Lung (tissue), 11 donors: ENCODE measurements at regions not wholly inside any gene's neighbourhood (a gene's known extent, or its start where the extent isn't known, plus 50 kb on each side); places are given as distances from the start of the nearest gene placed in this dataset.
"Not testable (repeated sequence)": the region's sequence is repeated elsewhere in the genome, so short reads cannot be mapped to it uniquely, and the experiment has no call there.

Experiments
- ATAC-seq: fragments of 200-7000 bp; cut with Tn5 transposase; one replicate; pipeline ENCODE4 v1.9.1; 2020; ENCODE audit warnings: moderate number of reproducible peaks; ENCODE audit not compliant: insufficient read depth, low FRiP score
- DNase-seq, 3 donors: peaks; one replicate each; pipeline ENCODE4 v3.0.0-alpha.2; 2013 to 2017
- H3K27ac ChIP-seq, 2 donors: one replicate each; pipeline ENCODE4 v1.5.1; 2013; ENCODE audit warnings: mild to moderate bottlenecking in 2 of 2, moderate library complexity in 2 of 2, control low read depth in 1 of 2, inconsistent platforms in 1 of 2, low read depth in 1 of 2, low read length in 1 of 2
- H3K27me3 ChIP-seq, 3 donors: one replicate each; pipeline ENCODE4 v1.5.1; 2013; ENCODE audit warnings: low read length in 2 of 3; ENCODE audit not compliant: control insufficient read depth in 3 of 3, insufficient read depth in 3 of 3
- H3K36me3 ChIP-seq, 4 donors: one replicate each; pipeline ENCODE4 v1.5.1; 2013; ENCODE audit warnings: low read length in 4 of 4, mild to moderate bottlenecking in 1 of 4, moderate library complexity in 1 of 4; ENCODE audit not compliant: control insufficient read depth in 4 of 4, insufficient read depth in 4 of 4
- H3K4me1 ChIP-seq, 5 donors: one replicate each; pipeline ENCODE4 v1.5.1; 2013; ENCODE audit warnings: low read length in 5 of 5, mild to moderate bottlenecking in 2 of 5, moderate library complexity in 1 of 5; ENCODE audit not compliant: control insufficient read depth in 5 of 5, insufficient read depth in 5 of 5
- H3K4me3 ChIP-seq: one replicate; pipeline ENCODE4 v1.5.1; 2013; ENCODE audit warnings: mild to moderate bottlenecking, control low read depth, moderate library complexity
- H3K9ac ChIP-seq, 2 donors: one replicate each; pipeline ENCODE4 v1.5.1; 2013; ENCODE audit warnings: low read length in 2 of 2, control low read depth in 1 of 2; ENCODE audit not compliant: insufficient read depth in 1 of 2
- H3K9me3 ChIP-seq, 4 donors: one replicate each; pipeline ENCODE4 v1.5.1; 2013; ENCODE audit warnings: low read length in 3 of 4, mild to moderate bottlenecking in 1 of 4, moderate library complexity in 1 of 4; ENCODE audit not compliant: control insufficient read depth in 4 of 4, insufficient read depth in 3 of 4
- WGBS, 2 donors: extraction: QIAGEN DNeasy Blood & Tissue Kit; methylation state at CpG; one replicate each; pipeline ENCODE4 v1.1.7; 2013; 5-methylcytosine and 5-hydroxymethylcytosine counted together
- TF ChIP-seq, protein P1 (sequence below): IDR thresholded peaks from 2 replicates; pipeline ENCODE4 v1.5.1; 2012; ENCODE audit warnings: mild to moderate bottlenecking; ENCODE audit errors: control extremely low read depth, extremely low read depth
- donor health status: control.
- donor health status: control.
- donor health status: Bipolar disorder and iron deficiency.
- donor health status: healthy.
- donor health status: DM: yes; HTN: yes; CAD: no.

DNA sequence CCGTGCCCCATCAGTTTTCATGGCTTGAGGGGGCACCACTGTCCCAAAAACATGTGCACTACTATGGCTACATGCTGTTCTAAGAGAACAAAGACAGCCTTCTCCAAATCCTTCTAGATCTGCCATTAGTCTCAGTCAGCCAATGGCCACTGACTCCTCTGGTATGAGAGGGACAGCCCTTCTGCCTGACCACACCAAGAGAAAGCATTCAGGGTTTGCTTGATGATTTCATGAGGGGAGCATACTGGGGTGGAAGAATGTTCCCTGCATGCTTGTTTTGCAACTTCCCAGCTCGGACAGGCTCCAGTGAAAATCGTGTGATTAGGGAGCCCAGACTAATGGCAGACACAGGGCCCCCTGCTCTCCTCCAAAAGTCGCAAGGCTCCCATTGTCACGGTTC lies 199.6 kb upstream of the ALG10B start:
- peaks cover 0 to 21% (median 4%) of the 10 kb centered on the region in 4 donors for H3K9me3 ChIP-seq
- WGBS, 2 donors, result 55 to 68% methylated on average over 5 of the region's 5 CpGs

DNA sequence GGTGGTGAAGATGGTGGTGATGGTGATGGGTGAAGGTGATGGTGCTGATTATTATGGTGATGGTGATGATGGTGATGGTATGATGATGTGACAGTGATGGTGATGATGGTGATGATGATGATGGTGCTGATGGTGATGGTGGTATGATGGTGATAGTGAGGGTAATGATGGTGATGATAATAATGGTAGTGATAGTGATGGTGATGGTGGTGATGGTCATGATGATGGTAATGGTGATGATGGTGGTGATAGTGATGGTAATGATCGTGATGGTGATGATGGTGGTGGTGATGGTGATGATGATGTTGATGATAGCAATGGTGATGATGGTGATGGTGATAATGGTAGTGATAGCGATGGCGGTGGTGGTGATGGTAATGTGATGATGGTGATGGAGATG lies 197.9 kb upstream of the ALG10B start:
- WGBS, 2 donors, result 90 to 98% methylated on average over 3 of the region's 3 CpGs
- Histone ChIP-seq H3K36me3 (no peaks in the 10 kb centered on the region), H3K27ac (no peak overlapping the region), H3K9ac (no peak overlapping the region), H3K4me3 (no peak overlapping the region), H3K4me1 (no peaks in the 10 kb centered on the region), H3K9me3 (peaks cover 0 to 23% (median 4%) of the 10 kb centered on the region in 4 donors), H3K27me3 (no peaks in the 10 kb centered on the region)
- ATAC-seq (no peak), DNase-seq (no peak)
- TF ChIP-seq, protein P1, sequence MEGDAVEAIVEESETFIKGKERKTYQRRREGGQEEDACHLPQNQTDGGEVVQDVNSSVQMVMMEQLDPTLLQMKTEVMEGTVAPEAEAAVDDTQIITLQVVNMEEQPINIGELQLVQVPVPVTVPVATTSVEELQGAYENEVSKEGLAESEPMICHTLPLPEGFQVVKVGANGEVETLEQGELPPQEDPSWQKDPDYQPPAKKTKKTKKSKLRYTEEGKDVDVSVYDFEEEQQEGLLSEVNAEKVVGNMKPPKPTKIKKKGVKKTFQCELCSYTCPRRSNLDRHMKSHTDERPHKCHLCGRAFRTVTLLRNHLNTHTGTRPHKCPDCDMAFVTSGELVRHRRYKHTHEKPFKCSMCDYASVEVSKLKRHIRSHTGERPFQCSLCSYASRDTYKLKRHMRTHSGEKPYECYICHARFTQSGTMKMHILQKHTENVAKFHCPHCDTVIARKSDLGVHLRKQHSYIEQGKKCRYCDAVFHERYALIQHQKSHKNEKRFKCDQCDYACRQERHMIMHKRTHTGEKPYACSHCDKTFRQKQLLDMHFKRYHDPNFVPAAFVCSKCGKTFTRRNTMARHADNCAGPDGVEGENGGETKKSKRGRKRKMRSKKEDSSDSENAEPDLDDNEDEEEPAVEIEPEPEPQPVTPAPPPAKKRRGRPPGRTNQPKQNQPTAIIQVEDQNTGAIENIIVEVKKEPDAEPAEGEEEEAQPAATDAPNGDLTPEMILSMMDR, result no peak

More for the DNA sequence above, 199.6 kb upstream of the ALG10B start:
- H3K27ac ChIP-seq, result no peak overlapping the region
- no peaks in the 10 kb centered on the region for H3K36me3 ChIP-seq
- H3K9ac ChIP-seq, result no peak overlapping the region
- TF ChIP-seq, protein P1, result no peak
- H3K4me3 ChIP-seq, result no peak overlapping the region
- DNase-seq (no peak), ATAC-seq (no peak)
- H3K4me1 ChIP-seq, result no peaks in the 10 kb centered on the region
- H3K27me3 ChIP-seq, result no peaks in the 10 kb centered on the region

DNA sequence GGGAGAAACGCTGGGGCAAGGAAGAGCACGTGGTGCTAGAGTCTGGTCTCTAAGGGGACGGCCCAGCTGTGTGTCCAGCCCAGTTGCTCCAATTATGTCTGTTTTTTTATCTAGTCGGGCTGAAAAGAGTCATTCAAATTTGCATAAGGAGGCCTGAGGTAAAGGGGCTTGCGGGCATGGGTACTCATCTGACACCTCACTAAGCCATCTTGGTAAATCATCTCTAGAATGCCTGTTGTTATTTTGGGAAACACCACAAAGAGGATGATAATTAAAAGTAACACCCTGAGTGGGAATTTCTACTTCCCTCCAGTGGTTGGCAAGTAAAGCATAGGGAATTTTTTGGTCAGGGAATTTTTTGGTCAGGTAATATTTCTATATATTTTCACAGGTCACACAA lies 196.1 kb upstream of the ALG10B start:
- no peaks in the 10 kb centered on the region for H3K27me3 ChIP-seq
- H3K4me1 ChIP-seq, result no peaks in the 10 kb centered on the region
- 75 to 81% methylated on average over 5 of the region's 5 CpGs for WGBS, 2 donors
- ATAC-seq, result no peak
- H3K9me3 ChIP-seq, result peaks cover 0 to 30% (median 4%) of the 10 kb centered on the region in 4 donors
- H3K9ac ChIP-seq, result no peak overlapping the region
- no peak for DNase-seq
- TF ChIP-seq, protein P1, result no peak
- no peak overlapping the region for H3K4me3 ChIP-seq
- H3K36me3 ChIP-seq, result no peaks in the 10 kb centered on the region
- H3K27ac ChIP-seq, result no peak overlapping the region

DNA sequence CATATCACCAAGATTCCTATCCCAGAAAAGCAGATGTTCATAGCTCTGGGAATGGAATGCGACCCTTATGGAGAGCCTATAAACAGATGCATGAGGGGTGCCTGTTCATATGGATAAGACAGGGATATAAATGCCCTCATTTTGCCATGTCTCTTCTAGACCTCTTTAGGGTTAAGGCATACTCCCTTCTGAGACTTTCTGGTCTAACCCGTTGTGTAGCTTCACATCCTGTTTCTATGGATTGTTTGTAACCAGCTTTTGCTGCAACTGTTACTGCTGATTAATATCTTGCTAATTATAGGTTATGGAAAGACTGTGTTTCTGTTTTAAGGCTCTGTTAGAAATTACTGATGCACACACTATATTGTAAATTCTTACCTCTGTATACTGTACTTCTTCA lies 193.5 kb upstream of the ALG10B start:
- ATAC-seq, H3K27me3 ChIP-seq, H3K9ac ChIP-seq, H3K4me1 ChIP-seq, H3K27ac ChIP-seq, H3K36me3 ChIP-seq, DNase-seq, H3K4me3 ChIP-seq: not testable (repeated sequence)
- WGBS, 2 donors, result 71 to 79% methylated on average over 2 of the region's 2 CpGs
- H3K9me3 ChIP-seq, result peaks cover 0 to 25% (median 4%) of the 10 kb centered on the region in 4 donors
